IMR-90 (cell line): ENCODE measurements at regions not wholly inside any gene's neighbourhood (a gene's known extent, or its start where the extent isn't known, plus 50 kb on each side); places are given as distances from the start of the nearest gene placed in this dataset.

Source experiments
- ATAC-seq: fragments of 200-7000 bp; cut with Tn5 transposase; 2 replicates; pipeline ENCODE4 v1.9.1; 2020; ENCODE audit warnings: low read depth, mild to moderate bottlenecking, moderate library complexity
- BruUV-seq: library from RNA; stranded (reverse); fragments of 400-500 nt; replicated peaks from 2 replicates; lab custom pipeline; 2021; lab: Mats Ljungman, UMichigan
- CTCF ChIA-PET: fragments of 300-600 bp; formaldehyde crosslinking; extraction: SDS; loops from one replicate; lab custom pipeline; 2021; ENCODE audit warnings: antibody characterized with exemption; lab: Yijun Ruan, JAX
- POLR2A ChIA-PET: fragments of 300-600 bp; sonication (Branson Sonifier 250); formaldehyde crosslinking; loops from one replicate; lab custom pipeline; 2022; ENCODE audit warnings: antibody characterized with exemption; ENCODE audit not compliant: unreplicated experiment; lab: Charles Lee
- DNase-seq: peaks from one replicate; pipeline ENCODE4 v3.0.0; 2013
- H2AFZ ChIP-seq: replicated peaks from 2 replicates; pipeline ENCODE3; 2013; ENCODE audit warnings: low read length, mild to moderate bottlenecking; ENCODE audit not compliant: poor library complexity
- H2AK5ac ChIP-seq: 2 replicates; pipeline ENCODE4 v1.6.1; 2013; ENCODE audit warnings: low read depth, low read length, inconsistent platforms
- H2AK9ac ChIP-seq: replicated peaks from 2 replicates; pipeline ENCODE3; 2013; ENCODE audit warnings: mild to moderate bottlenecking, low read depth, low read length, moderate library complexity; ENCODE audit not compliant: poor library complexity
- H2BK120ac ChIP-seq: 2 replicates; pipeline ENCODE4 v1.6.1; 2013; ENCODE audit warnings: low read depth, low read length, inconsistent platforms
- H2BK15ac ChIP-seq: 3 replicates; pipeline ENCODE4 v1.6.1; 2013; ENCODE audit warnings: low read depth, low read length, inconsistent platforms
- H2BK20ac ChIP-seq: 2 replicates; pipeline ENCODE4 v1.6.1; 2013; ENCODE audit warnings: low read depth, mild to moderate bottlenecking, inconsistent platforms, low read length, moderate library complexity
- H2BK5ac ChIP-seq: 2 replicates; pipeline ENCODE4 v1.6.1; 2013; ENCODE audit warnings: mild to moderate bottlenecking, low read depth, low read length, inconsistent platforms; ENCODE audit not compliant: poor library complexity, severe bottlenecking
- H3K14ac ChIP-seq: replicated peaks from 2 replicates; pipeline ENCODE4 v1.6.1; 2013; ENCODE audit warnings: low read depth, low read length, inconsistent platforms
- H3K18ac ChIP-seq: 2 replicates; pipeline ENCODE4 v1.6.1; 2013; ENCODE audit warnings: low read depth, low read length, control low read depth
- H3K23ac ChIP-seq: 2 replicates; pipeline ENCODE4 v1.6.1; 2013; ENCODE audit warnings: low read depth, low read length, inconsistent platforms
- H3K27ac ChIP-seq: 2 replicates; pipeline ENCODE4 v1.5.1; 2013; ENCODE audit warnings: mild to moderate bottlenecking, control low read depth, low read length; ENCODE audit not compliant: insufficient read depth
- H3K27me3 ChIP-seq: 2 replicates; pipeline ENCODE4 v1.6.1; 2013; ENCODE audit warnings: low read length; ENCODE audit not compliant: control insufficient read depth, insufficient read depth
- H3K36me3 ChIP-seq: 2 replicates; pipeline ENCODE4 v1.6.1; 2013; ENCODE audit warnings: low read length, mixed read lengths; ENCODE audit not compliant: control insufficient read depth, insufficient read depth
- H3K4ac ChIP-seq: 2 replicates; pipeline ENCODE4 v1.6.1; 2013; ENCODE audit warnings: low read depth, low read length, inconsistent platforms
- H3K4me1 ChIP-seq: 2 replicates; pipeline ENCODE4 v1.6.1; 2013; ENCODE audit warnings: low read length, mixed read lengths; ENCODE audit not compliant: control insufficient read depth, insufficient read depth
- H3K4me2 ChIP-seq: 2 replicates; pipeline ENCODE4 v1.6.1; 2013; ENCODE audit warnings: low read depth, mild to moderate bottlenecking, control low read depth, low read length, moderate library complexity
- H3K4me3 ChIP-seq: 2 replicates; pipeline ENCODE4 v1.5.1; 2013; ENCODE audit warnings: low read depth, mild to moderate bottlenecking, control low read depth, low read length, moderate library complexity; ENCODE audit not compliant: insufficient read depth
- H3K56ac ChIP-seq: 2 replicates; pipeline ENCODE4 v1.6.1; 2013; ENCODE audit warnings: low read length, inconsistent platforms; ENCODE audit not compliant: insufficient read depth; ENCODE audit errors: extremely low read depth
- H3K79me1 ChIP-seq, 2 experiments: 2 replicates each; pipeline ENCODE4 v1.6.1; 2013; ENCODE audit warnings: low read length in 2 of 2, inconsistent platforms in 1 of 2, low read depth in 1 of 2
- H3K9ac ChIP-seq: 2 replicates; pipeline ENCODE4 v1.6.1; 2013; ENCODE audit warnings: low read depth, low read length, control low read depth
- H3K9me1 ChIP-seq: 2 replicates; pipeline ENCODE4 v1.6.1; 2013; ENCODE audit warnings: low read length, inconsistent platforms; ENCODE audit not compliant: insufficient read depth
- H3K9me3 ChIP-seq: 2 replicates; pipeline ENCODE4 v1.6.1; 2013; ENCODE audit warnings: low read length; ENCODE audit not compliant: control insufficient read depth, insufficient read depth
- H4K20me1 ChIP-seq: 2 replicates; pipeline ENCODE4 v1.6.1; 2013; ENCODE audit warnings: low read length, inconsistent platforms; ENCODE audit not compliant: insufficient read depth
- H4K5ac ChIP-seq: 2 replicates; pipeline ENCODE4 v1.6.1; 2013; ENCODE audit warnings: mild to moderate bottlenecking, low read depth, low read length, control low read depth
- H4K8ac ChIP-seq, 2 experiments: 2 replicates each; pipeline ENCODE4 v1.6.1; 2013; ENCODE audit warnings: low read depth in 2 of 2, low read length in 2 of 2, control low read depth in 1 of 2, inconsistent platforms in 1 of 2
- H4K91ac ChIP-seq: 2 replicates; pipeline ENCODE4 v1.6.1; 2013; ENCODE audit warnings: low read depth, low read length, inconsistent platforms; ENCODE audit not compliant: insufficient read depth
- BHLHE40 ChIP-seq: fragments of 150-350 bp; IDR thresholded peaks from 2 replicates; pipeline ENCODE4 v1.6.1; 2016; ENCODE audit warnings: mild to moderate bottlenecking, low read depth, low read length
- CEBPB ChIP-seq: IDR thresholded peaks from 2 replicates; pipeline ENCODE4 v1.6.1; 2012; ENCODE audit warnings: low read depth, low read length, improper control_type of control experiment
- CHD1 ChIP-seq: IDR thresholded peaks from 2 replicates; pipeline ENCODE4 v1.6.1; 2012; ENCODE audit warnings: low read depth, low read length, improper control_type of control experiment
- MAFK ChIP-seq: IDR thresholded peaks from 2 replicates; pipeline ENCODE4 v1.6.1; 2012; ENCODE audit warnings: low read depth, low read length, improper control_type of control experiment
- MXI1 ChIP-seq: IDR thresholded peaks from 2 replicates; pipeline ENCODE4 v1.6.1; 2012; ENCODE audit warnings: low read depth, mild to moderate bottlenecking, low read length, moderate library complexity, borderline replicate concordance
- NFE2L2 ChIP-seq: fragments of 150-350 bp; IDR thresholded peaks from 2 replicates; pipeline ENCODE4 v1.6.1; 2016; ENCODE audit warnings: low read depth, mild to moderate bottlenecking, low read length
- POLR2A ChIP-seq: IDR thresholded peaks from 2 replicates; pipeline ENCODE4 v1.6.1; 2012; ENCODE audit warnings: mild to moderate bottlenecking, low read depth, low read length
- RAD21 ChIP-seq: IDR thresholded peaks from 2 replicates; pipeline ENCODE4 v1.6.1; 2012; ENCODE audit warnings: low read length, improper control_type of control experiment
- RCOR1 ChIP-seq: IDR thresholded peaks from 2 replicates; pipeline ENCODE4 v1.6.1; 2012; ENCODE audit warnings: mild to moderate bottlenecking, low read length, improper control_type of control experiment; ENCODE audit not compliant: insufficient replicate concordance
- RFX5 ChIP-seq: IDR thresholded peaks from 2 replicates; pipeline ENCODE4 v1.8.0; 2012; ENCODE audit warnings: low read depth, mild to moderate bottlenecking, low read length, moderate library complexity
- USF2 ChIP-seq: fragments of 150-350 bp; IDR thresholded peaks from 2 replicates; pipeline ENCODE4 v1.6.1; 2017; ENCODE audit warnings: mild to moderate bottlenecking, antibody characterized with exemption, low read length, low read depth
- WGBS, 2 experiments: methylation state at CpG; one replicate each; pipeline versions ENCODE4 v1.1.5 to v1.1.7; 2013; ENCODE audit warnings: missing lambda C conversion rate in 2 of 2; ENCODE audit not compliant: insufficient read length in 1 of 2; ENCODE audit errors: extremely low coverage in 2 of 2; 5-methylcytosine and 5-hydroxymethylcytosine counted together
- dilution Hi-C: fragments of 300-500 bp; cut with HindIII; formaldehyde crosslinking; loops from one replicate; pipeline ENCODE4 v1.14.3; 2018; ENCODE audit warnings: low sequenced_read_pairs; ENCODE audit not compliant: unreplicated experiment
- in situ Hi-C: fragments of 300-500 bp; cut with MboI; formaldehyde crosslinking; loops from 3 replicates; pipeline ENCODE4 v1.14.3; 2019; ENCODE audit warnings: low sequenced_read_pairs, inconsistent platforms, mixed read lengths
- intact Hi-C: fragments of 100-400 bp; cut with micrococcal nuclease; formaldehyde crosslinking; loops from 2 replicates; pipeline ENCODE4 v1.10.0; 2022

DNA sequence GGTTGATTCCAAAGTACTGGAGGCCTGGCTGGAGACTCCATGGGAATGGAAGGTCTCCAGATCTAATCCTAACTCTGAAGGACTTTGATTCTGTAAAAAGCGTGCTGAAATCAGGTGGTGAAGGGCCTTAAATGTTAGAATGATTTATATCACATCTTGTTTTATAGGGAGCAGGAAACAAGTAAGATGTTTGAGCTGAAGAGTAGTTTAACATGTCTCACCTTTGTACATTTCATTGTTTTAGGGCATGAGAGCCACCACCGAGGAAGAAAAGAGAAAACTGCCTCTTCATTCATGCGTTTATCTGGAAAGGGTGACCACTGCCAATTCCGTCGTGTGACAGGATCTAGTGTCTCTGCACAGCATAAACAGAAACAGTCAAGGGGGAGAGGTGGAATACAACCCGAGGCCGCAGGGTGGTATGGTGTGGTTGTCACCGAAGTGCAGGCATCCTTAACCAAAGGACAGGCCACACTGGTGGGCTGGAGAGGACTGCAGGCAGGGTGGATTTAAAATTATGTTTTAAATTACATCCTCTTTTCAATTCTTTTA lies 445.3 kb downstream of the SLC4A3 start:
- POLR2A ChIA-PET: no interaction called here
- Histone ChIP-seq H4K5ac (no peak overlapping the region), H3K36me3 (no peaks in the 10 kb centered on the region), H3K9me3 (no peaks in the 10 kb centered on the region), H3K27ac (no peak overlapping the region), H3K4me2 (no peak overlapping the region), H2AK9ac (no peak overlapping the region), H3K4me1 (peaks cover 2% of the 10 kb centered on the region; the same call in 1 of the 2 replicates), H3K4me3 (no peak overlapping the region), H3K56ac (no peak overlapping the region), H3K4ac (no peak overlapping the region), H3K14ac (no peak overlapping the region), H4K91ac (no peak overlapping the region), H4K20me1 (no peaks in the 10 kb centered on the region), H3K9me1 (no peaks in the 10 kb centered on the region), H4K8ac (no peak overlapping the region), H2BK120ac (no peak overlapping the region), H3K18ac (no peak overlapping the region), H3K23ac (no peak overlapping the region), H2AFZ (no peak overlapping the region), H3K9ac (no peak overlapping the region), H2BK15ac (no peak overlapping the region), H3K27me3 (no peaks in the 10 kb centered on the region), H2BK20ac (no peak overlapping the region), H2BK5ac (no peak overlapping the region), H3K79me1 (no peaks in the 10 kb centered on the region), H2AK5ac (no peak overlapping the region)
- CTCF ChIA-PET: no interaction called here
- in situ Hi-C loops (no loop called here), intact Hi-C loops (no loop called here), dilution Hi-C loops (no loop called here)
- WGBS, 2 experiments: 33% methylated on average over 1 of the region's 8 CpGs; no CpG with 5 or more reads in 1 of the 2 experiments
- ATAC-seq: no peak
- BruUV-seq: no TSS peak
- DNase-seq: no peak
- TF ChIP-seq NFE2L2: no peak
- no peak for TF ChIP-seq CHD1
- no peak for TF ChIP-seq BHLHE40
- TF ChIP-seq MXI1: no peak
- TF ChIP-seq RAD21: no peak
- TF ChIP-seq RCOR1: no peak
- no peak for TF ChIP-seq POLR2A
- no peak for TF ChIP-seq USF2
- TF ChIP-seq CEBPB: no peak
- TF ChIP-seq MAFK: no peak
- no peak for TF ChIP-seq RFX5
